HUES48 (cell line): ENCODE measurements at regions not wholly inside any gene's neighbourhood (a gene's known extent, or its start where the extent isn't known, plus 50 kb on each side); places are given as distances from the start of the nearest gene placed in this dataset.
"Not testable (repeated sequence)": the region's sequence is repeated elsewhere in the genome, so short reads cannot be mapped to it uniquely, and the experiment has no call there.

Experiments used
- H3K27ac ChIP-seq: one replicate; pipeline ENCODE4 v1.7.0; 2013; ENCODE audit warnings: low read depth, low read length, inconsistent platforms
- H3K27me3 ChIP-seq: 2 replicates; pipeline ENCODE4 v1.6.1; 2013; ENCODE audit warnings: mild to moderate bottlenecking, low read length; ENCODE audit not compliant: control insufficient read depth, insufficient read depth
- H3K36me3 ChIP-seq: 2 replicates; pipeline ENCODE4 v1.6.1; 2013; ENCODE audit warnings: low read length; ENCODE audit not compliant: control insufficient read depth, insufficient read depth
- H3K4me1 ChIP-seq: 2 replicates; pipeline ENCODE4 v1.6.1; 2013; ENCODE audit warnings: mild to moderate bottlenecking, low read length; ENCODE audit not compliant: control insufficient read depth, insufficient read depth
- H3K4me3 ChIP-seq: 2 replicates; pipeline ENCODE4 v1.5.1; 2013; ENCODE audit warnings: mild to moderate bottlenecking, low read depth, low read length
- H3K9ac ChIP-seq: 2 replicates; pipeline ENCODE4 v1.6.1; 2013; ENCODE audit warnings: mild to moderate bottlenecking, low read depth, low read length, moderate library complexity
- H3K9me3 ChIP-seq: 2 replicates; pipeline ENCODE4 v1.6.1; 2013; ENCODE audit warnings: low read length; ENCODE audit not compliant: control insufficient read depth, insufficient read depth

DNA sequence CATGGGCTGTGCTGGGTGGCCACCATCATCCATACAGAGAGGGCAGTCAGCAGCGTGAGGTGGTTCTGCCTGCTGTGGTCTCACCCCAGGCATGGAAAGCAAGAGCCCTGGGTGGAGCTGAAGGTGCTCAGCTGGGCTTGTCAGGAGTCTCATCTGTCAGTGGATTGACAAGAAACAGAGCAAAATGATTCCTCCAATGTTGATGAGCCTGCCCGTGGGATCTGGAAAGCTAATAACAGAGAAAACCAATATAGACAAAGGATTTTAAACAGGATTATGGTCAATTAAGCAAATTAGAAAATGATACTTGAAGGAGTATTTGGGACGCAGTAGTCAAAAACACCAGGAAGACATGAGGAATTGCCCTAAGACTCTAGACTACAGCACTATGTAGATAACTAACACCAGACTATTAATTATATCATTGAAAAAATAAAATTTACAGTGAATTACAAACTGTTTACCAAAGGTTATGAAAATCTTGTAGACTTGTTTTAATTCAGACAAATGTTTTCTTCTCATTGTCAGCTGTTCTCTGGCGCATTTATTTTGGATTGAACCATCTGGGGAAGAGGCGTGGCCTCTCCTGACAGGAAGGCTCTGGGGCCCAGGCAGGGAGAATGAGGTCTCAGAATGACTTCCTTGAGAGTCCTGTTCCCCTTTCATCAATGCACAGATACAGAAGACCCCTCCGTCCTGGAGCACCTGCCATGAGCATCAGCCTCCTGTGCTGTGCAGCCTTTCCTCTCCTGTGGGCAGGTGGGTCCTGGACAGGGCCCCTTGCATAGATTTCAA lies 211.2 kb upstream of the PRSS58 start:
- Histone ChIP-seq H3K4me3 (no peak overlapping the region), H3K4me1 (no peaks in the 10 kb centered on the region), H3K9me3 (no peaks in the 10 kb centered on the region), H3K9ac (no peak overlapping the region), H3K36me3 (no peaks in the 10 kb centered on the region), H3K27ac (no peak overlapping the region), H3K27me3 (no peaks in the 10 kb centered on the region)

DNA sequence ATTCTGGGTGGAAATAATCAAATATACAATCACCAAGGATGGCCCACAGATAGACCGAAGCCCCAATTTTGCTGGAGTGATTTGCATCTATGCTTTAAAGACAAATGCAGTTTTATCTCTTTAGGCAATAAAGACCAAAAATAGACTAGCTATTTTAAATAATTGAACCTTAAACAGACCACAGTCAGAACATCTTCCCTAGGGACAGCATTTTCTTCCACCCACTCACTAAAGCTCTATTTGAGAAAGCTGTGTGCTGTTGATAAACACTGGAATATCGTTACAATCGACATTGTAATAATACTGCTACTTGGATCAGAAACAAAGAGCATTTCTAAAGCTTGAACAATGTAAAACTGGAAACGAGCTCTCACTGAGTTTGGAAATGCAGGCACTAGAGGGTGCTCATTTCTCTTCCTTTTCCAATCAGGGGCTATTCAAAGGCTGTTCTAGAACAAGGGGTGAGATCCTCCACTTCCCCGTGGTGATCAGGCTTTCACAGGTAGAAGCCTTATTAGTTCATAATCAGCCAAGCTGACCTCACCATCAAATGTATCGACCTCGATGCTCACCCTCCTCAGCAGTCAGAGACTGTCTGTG lies 209.3 kb upstream of the PRSS58 start:
- not testable (repeated sequence) for H3K9me3 ChIP-seq, H3K27me3 ChIP-seq, H3K27ac ChIP-seq, H3K4me1 ChIP-seq, H3K36me3 ChIP-seq, H3K4me3 ChIP-seq, H3K9ac ChIP-seq

GRCh38 chr7:142463401-142463850 lies 205.6 kb upstream of the PRSS58 start:
- Histone ChIP-seq H3K36me3 (no peaks in the 10 kb centered on the region), H3K9me3 (no peaks in the 10 kb centered on the region), H3K27ac (no peak overlapping the region), H3K4me3 (no peak overlapping the region), H3K27me3 (no peaks in the 10 kb centered on the region), H3K9ac (no peak overlapping the region), H3K4me1 (no peaks in the 10 kb centered on the region)

DNA sequence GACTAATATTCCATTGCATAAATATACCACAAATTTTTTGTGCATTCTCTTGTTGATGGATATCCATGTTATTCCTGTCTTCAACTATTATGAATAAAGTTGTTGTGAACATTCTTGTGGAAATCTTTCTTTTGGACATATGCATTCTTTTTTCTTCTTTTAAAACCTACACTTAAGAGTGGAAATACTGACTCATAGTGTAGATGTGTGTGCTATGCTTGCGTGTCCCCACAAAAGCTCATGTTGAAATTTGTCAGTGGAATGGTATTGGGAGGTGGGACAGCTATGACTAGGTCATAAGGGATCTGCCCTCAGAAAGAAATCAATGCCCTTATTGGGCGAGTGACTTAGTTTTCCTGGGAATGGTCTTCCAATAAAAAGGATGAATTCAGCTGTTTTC lies 203.6 kb upstream of the PRSS58 start:
- Histone ChIP-seq H3K27me3 (no peaks in the 10 kb centered on the region), H3K4me3 (no peak overlapping the region), H3K36me3 (no peaks in the 10 kb centered on the region), H3K4me1 (no peaks in the 10 kb centered on the region), H3K27ac (no peak overlapping the region), H3K9ac (no peak overlapping the region), H3K9me3 (no peaks in the 10 kb centered on the region)

DNA sequence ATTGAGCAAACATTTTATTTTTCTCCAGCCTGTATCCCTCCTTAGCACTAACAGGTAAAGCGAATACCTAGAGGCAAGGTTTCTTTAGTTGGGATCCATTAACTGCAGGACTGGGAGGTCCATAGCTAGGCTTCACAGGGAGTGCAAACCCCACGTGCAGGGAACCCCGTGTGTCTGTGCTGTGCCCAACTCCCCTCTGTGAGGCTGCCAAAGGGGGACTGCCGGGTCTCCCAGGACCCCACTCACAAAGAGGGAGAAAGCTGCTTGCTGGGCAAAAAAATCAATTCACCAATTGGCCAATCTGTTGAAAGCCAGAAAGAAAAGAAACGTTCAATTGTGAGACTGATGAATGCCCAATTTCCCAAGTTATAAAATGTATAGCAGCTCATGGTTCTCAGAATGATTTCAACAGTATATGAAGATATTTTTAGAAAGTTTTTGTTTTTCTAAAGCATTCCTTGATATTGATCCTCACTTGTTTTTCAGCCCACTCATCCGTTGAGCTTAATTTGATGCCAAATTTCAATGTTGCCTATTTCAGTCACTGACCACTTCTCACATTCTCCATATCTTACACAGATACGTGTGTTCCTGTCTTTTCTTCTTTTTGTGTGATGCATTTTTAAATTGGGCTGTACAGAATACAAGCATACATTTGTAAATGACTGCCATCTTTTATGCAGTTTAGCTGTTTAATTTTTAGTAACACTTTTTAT lies 202.7 kb upstream of the PRSS58 start:
- no peak overlapping the region for H3K9ac ChIP-seq
- no peaks in the 10 kb centered on the region for H3K27me3 ChIP-seq
- H3K4me1 ChIP-seq: no peaks in the 10 kb centered on the region
- no peak overlapping the region for H3K27ac ChIP-seq
- H3K36me3 ChIP-seq: no peaks in the 10 kb centered on the region
- H3K4me3 ChIP-seq: no peak overlapping the region
- H3K9me3 ChIP-seq: no peaks in the 10 kb centered on the region

DNA sequence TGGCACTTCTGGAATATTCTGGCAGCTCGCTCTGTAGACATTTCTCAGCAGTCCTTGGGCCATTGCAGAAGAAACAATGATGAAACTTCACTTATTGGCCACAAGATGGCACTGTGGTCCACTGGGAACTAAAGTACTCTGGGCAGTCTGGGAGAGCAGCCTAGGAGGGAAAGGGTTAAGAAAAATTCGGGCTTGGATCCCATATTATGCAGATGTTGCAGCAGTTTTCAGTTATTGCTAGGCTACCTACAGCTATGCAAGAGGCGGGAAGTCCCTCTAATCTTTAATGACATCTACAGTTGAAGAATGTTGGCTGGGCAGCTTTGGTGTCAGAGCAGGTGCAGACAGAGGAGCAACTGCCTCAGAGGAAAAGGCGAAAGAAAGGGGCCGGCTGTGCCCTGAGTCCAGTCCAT lies 201.7 kb upstream of the PRSS58 start:
- Histone ChIP-seq H3K9ac (no peak overlapping the region), H3K4me3 (no peak overlapping the region), H3K36me3 (no peaks in the 10 kb centered on the region), H3K27me3 (no peaks in the 10 kb centered on the region), H3K4me1 (no peaks in the 10 kb centered on the region), H3K9me3 (no peaks in the 10 kb centered on the region), H3K27ac (no peak overlapping the region)

- no peaks in the 10 kb centered on the region for H3K4me1 ChIP-seq
- no peak overlapping the region for H3K4me3 ChIP-seq
- H3K9me3 ChIP-seq: no peaks in the 10 kb centered on the region
- no peak overlapping the region for H3K27ac ChIP-seq
- H3K9ac ChIP-seq: no peak overlapping the region
- no peaks in the 10 kb centered on the region for H3K27me3 ChIP-seq
- no peaks in the 10 kb centered on the region for H3K36me3 ChIP-seq
Observed at GRCh38 chr7:142457146-142457703, 199.4 kb upstream of the PRSS58 start.

DNA sequence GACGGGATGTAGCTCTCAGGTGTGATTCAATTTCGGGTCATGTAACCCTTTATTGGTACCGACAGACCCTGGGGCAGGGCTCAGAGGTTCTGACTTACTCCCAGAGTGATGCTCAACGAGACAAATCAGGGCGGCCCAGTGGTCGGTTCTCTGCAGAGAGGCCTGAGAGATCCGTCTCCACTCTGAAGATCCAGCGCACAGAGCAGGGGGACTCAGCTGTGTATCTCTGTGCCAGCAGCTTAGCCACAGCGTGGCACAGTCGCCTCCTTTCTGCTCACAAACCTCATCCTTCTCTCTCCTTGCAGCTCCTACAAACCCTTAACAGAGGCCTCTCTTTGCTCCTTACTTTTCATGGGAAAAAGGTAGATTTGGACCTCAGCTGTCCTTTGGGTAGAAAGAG lies 197.5 kb upstream of the PRSS58 start:
- H3K4me1 ChIP-seq: no peaks in the 10 kb centered on the region
- H3K9me3 ChIP-seq: no peaks in the 10 kb centered on the region
- no peak overlapping the region for H3K4me3 ChIP-seq
- H3K9ac ChIP-seq: no peak overlapping the region
- no peak overlapping the region for H3K27ac ChIP-seq
- H3K27me3 ChIP-seq: no peaks in the 10 kb centered on the region
- no peaks in the 10 kb centered on the region for H3K36me3 ChIP-seq

DNA sequence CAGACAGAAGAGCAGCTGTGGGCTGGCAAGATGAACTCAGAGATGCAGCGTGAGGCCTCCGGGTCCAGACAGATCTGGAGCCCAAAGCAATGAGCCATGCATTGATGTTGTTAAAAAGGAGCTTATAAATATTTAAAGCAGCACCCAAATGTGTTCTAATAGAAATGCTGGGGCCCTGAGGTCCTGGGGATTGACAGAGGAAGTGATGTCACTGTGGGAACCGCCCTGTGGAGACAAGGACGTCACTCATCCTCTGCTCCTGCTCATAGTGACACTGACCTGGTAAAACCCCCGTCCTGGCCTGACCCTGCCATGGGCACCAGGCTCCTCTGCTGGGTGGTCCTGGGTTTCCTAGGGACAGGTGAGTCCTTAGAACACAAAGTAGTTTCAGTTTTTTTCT lies 197.0 kb upstream of the PRSS58 start:
- H3K9ac ChIP-seq: no peak overlapping the region
- no peaks in the 10 kb centered on the region for H3K36me3 ChIP-seq
- no peaks in the 10 kb centered on the region for H3K4me1 ChIP-seq
- H3K9me3 ChIP-seq: no peaks in the 10 kb centered on the region
- no peak overlapping the region for H3K27ac ChIP-seq
- H3K4me3 ChIP-seq: no peak overlapping the region
- no peaks in the 10 kb centered on the region for H3K27me3 ChIP-seq

GRCh38 chr7:142452791-142453190 lies 194.9 kb upstream of the PRSS58 start:
- Histone ChIP-seq H3K4me1 (no peaks in the 10 kb centered on the region), H3K4me3 (no peak overlapping the region), H3K9me3 (no peaks in the 10 kb centered on the region), H3K36me3 (no peaks in the 10 kb centered on the region), H3K27me3 (no peaks in the 10 kb centered on the region), H3K9ac (no peak overlapping the region), H3K27ac (no peak overlapping the region)

DNA sequence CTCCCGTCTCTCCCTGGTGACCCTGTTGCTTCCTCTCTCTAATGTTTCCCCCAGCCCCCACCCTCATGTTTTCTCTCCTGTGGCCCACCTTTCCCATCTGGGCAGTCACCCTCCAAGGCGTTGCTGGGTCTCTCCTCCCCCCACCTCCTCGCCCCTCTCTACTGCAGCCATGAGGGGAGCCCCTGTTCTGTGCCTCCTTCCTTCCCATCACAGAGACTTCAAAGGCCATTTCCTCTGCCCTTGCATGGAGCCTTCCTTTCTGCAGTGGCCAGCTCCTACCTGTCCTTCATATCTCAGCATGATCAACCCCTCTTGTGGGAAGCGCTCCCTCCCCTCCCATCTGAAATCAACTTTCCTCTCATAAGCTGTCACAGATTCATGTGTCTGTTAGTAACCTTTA lies 194.0 kb upstream of the PRSS58 start:
- Histone ChIP-seq H3K4me3 (no peak overlapping the region), H3K36me3 (no peaks in the 10 kb centered on the region)

More for the DNA sequence above, 194.0 kb upstream of the PRSS58 start:
- Histone ChIP-seq H3K9ac (no peak overlapping the region), H3K27ac (no peak overlapping the region), H3K27me3 (no peaks in the 10 kb centered on the region), H3K4me1 (no peaks in the 10 kb centered on the region), H3K9me3 (no peaks in the 10 kb centered on the region)
